DOHH2 (cell line): ENCODE measurements at regions not wholly inside any gene's neighbourhood (a gene's known extent, or its start where the extent isn't known, plus 50 kb on each side); places are given as distances from the start of the nearest gene placed in this dataset.

Source experiments
- H3F3A ChIP-seq: fragments of 200-600 bp; sonication (generic), shearing (Covaris generic); 2 replicates; pipeline ENCODE4 v1.6.0; 2016; ENCODE audit warnings: antibody characterized with exemption, mild to moderate bottlenecking; ENCODE audit not compliant: control insufficient read depth, insufficient read depth
- H3K27ac ChIP-seq: fragments of 200-600 bp; sonication (generic); 2 replicates; pipeline ENCODE4 v1.5.1; 2014; ENCODE audit warnings: low read depth, mild to moderate bottlenecking, low read length, moderate library complexity
- H3K27me3 ChIP-seq: fragments of 200-600 bp; sonication (generic); 2 replicates; pipeline ENCODE4 v1.6.1; 2014; ENCODE audit warnings: mild to moderate bottlenecking, low read length, mixed read lengths; ENCODE audit not compliant: control insufficient read depth
- H3K36me3 ChIP-seq: fragments of 200-600 bp; sonication (generic); 2 replicates; pipeline ENCODE4 v1.6.1; 2014; ENCODE audit warnings: mild to moderate bottlenecking, low read length, moderate library complexity, mixed read lengths; ENCODE audit not compliant: control insufficient read depth
- H3K4me1 ChIP-seq: fragments of 200-600 bp; sonication (generic); 2 replicates; pipeline ENCODE4 v1.6.1; 2014; ENCODE audit warnings: mild to moderate bottlenecking, low read length, mixed read lengths; ENCODE audit not compliant: control insufficient read depth
- H3K4me2 ChIP-seq: fragments of 200-600 bp; sonication (generic); 2 replicates; pipeline ENCODE4 v1.6.0; 2014; ENCODE audit warnings: mild to moderate bottlenecking, low read length, moderate library complexity
- H3K4me3 ChIP-seq: fragments of 200-600 bp; sonication (generic); 2 replicates; pipeline ENCODE4 v1.5.1; 2014; ENCODE audit warnings: mild to moderate bottlenecking, low read length, mixed read lengths
- H3K79me2 ChIP-seq: fragments of 200-600 bp; sonication (generic); 2 replicates; pipeline ENCODE4 v1.6.1; 2014; ENCODE audit warnings: mild to moderate bottlenecking, low read length, mixed read lengths; ENCODE audit not compliant: control insufficient read depth
- H3K9me2 ChIP-seq: fragments of 200-600 bp; sonication (generic); replicated peaks from 2 replicates; pipeline ENCODE4 v1.6.1; 2014; ENCODE audit warnings: mild to moderate bottlenecking, low read length, mixed read lengths; ENCODE audit not compliant: control insufficient read depth
- H3K9me3 ChIP-seq: fragments of 200-600 bp; sonication (generic); 2 replicates; pipeline ENCODE4 v1.6.1; 2014; ENCODE audit warnings: antibody characterized with exemption, low read length, mixed read lengths; ENCODE audit not compliant: control insufficient read depth, insufficient read depth
- H4K20me1 ChIP-seq: fragments of 200-600 bp; sonication (generic); 2 replicates; pipeline ENCODE4 v1.6.0; 2014; ENCODE audit warnings: low read depth, mild to moderate bottlenecking, antibody characterized with exemption, low read length, moderate library complexity; ENCODE audit not compliant: control insufficient read depth, insufficient read depth
- CTCF ChIP-seq: fragments of 200-600 bp; sonication (generic); IDR thresholded peaks from one replicate; pipeline ENCODE4 v1.5.1; 2014; ENCODE audit warnings: antibody characterized with exemption, mild to moderate bottlenecking, low read depth, low read length; ENCODE audit not compliant: poor library complexity, severe bottlenecking
- EZH2phosphoT487 ChIP-seq: fragments of 200-600 bp; sonication (generic); IDR thresholded peaks from 2 replicates; pipeline ENCODE4 v1.6.1; 2017; ENCODE audit warnings: borderline replicate concordance, mild to moderate bottlenecking, antibody characterized with exemption, low read length, moderate library complexity, mixed read lengths

- H3K36me3 ChIP-seq, result no peaks in the 10 kb centered on the region
- H4K20me1 ChIP-seq, result no peaks in the 10 kb centered on the region
- no peaks in the 10 kb centered on the region for H3F3A ChIP-seq
- H3K79me2 ChIP-seq, result no peaks in the 10 kb centered on the region
- H3K9me3 ChIP-seq, result no peaks in the 10 kb centered on the region
- peaks cover 15% of the 10 kb centered on the region for H3K4me1 ChIP-seq
- H3K27ac ChIP-seq, result no peak overlapping the region
- no peaks in the 10 kb centered on the region for H3K27me3 ChIP-seq
- H3K9me2 ChIP-seq, result no peaks in the 10 kb centered on the region
- TF ChIP-seq CTCF, result no peak
- TF ChIP-seq EZH2phosphoT487, result no peak
- no peak overlapping the region for H3K4me3 ChIP-seq
- no peak overlapping the region for H3K4me2 ChIP-seq
These were observed 85.3 kb downstream of the CD164 start for GRCh38 chr6:109296971-109297372.

DNA sequence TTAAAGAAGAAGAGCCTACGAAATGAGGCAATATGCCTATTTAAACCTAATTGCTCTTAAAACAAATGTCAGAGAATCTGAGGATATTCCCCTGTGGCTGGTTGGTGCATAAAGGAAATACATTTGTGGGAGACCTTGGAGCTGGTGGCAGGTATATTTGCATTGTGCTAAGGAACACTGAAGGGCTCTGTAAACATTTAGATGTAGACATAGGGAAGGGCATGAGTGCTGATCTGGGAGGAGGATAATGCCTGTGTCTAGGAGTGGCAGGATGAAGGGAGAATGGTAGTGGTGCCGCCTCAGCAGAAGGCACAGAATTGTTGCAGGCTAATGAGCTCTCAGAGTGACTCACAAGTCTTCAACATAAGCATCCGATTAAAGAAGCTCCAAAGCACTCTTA, 85.8 kb downstream of the CD164 start:
- Histone ChIP-seq H3K27me3 (no peaks in the 10 kb centered on the region), H3K36me3 (no peaks in the 10 kb centered on the region), H3K4me2 (no peak overlapping the region), H3K79me2 (no peaks in the 10 kb centered on the region), H3F3A (no peaks in the 10 kb centered on the region), H3K4me3 (no peak overlapping the region), H3K9me2 (no peaks in the 10 kb centered on the region), H3K27ac (no peak overlapping the region), H4K20me1 (no peaks in the 10 kb centered on the region), H3K4me1 (peaks cover 15% of the 10 kb centered on the region), H3K9me3 (no peaks in the 10 kb centered on the region)
- TF ChIP-seq EZH2phosphoT487 (no peak), CTCF (no peak)

GRCh38 chr6:109295774-109296156, 86.5 kb downstream of the CD164 start:
- no peaks in the 10 kb centered on the region for H3F3A ChIP-seq
- H3K9me3 ChIP-seq, result no peaks in the 10 kb centered on the region
- TF ChIP-seq CTCF, result no peak
- TF ChIP-seq EZH2phosphoT487, result no peak
- H3K36me3 ChIP-seq, result no peaks in the 10 kb centered on the region
- H3K9me2 ChIP-seq, result no peaks in the 10 kb centered on the region
- no peak overlapping the region for H3K4me2 ChIP-seq
- H3K27me3 ChIP-seq, result no peaks in the 10 kb centered on the region
- peaks cover 15% of the 10 kb centered on the region for H3K4me1 ChIP-seq
- no peak overlapping the region for H3K27ac ChIP-seq
- H3K79me2 ChIP-seq, result no peaks in the 10 kb centered on the region
- no peak overlapping the region for H3K4me3 ChIP-seq
- no peaks in the 10 kb centered on the region for H4K20me1 ChIP-seq
